ENCODE measurements at regions not wholly inside any gene's neighbourhood (a gene's known extent, or its start where the extent isn't known, plus 50 kb on each side); places are given as distances from the start of the nearest gene placed in this dataset.

DNA sequence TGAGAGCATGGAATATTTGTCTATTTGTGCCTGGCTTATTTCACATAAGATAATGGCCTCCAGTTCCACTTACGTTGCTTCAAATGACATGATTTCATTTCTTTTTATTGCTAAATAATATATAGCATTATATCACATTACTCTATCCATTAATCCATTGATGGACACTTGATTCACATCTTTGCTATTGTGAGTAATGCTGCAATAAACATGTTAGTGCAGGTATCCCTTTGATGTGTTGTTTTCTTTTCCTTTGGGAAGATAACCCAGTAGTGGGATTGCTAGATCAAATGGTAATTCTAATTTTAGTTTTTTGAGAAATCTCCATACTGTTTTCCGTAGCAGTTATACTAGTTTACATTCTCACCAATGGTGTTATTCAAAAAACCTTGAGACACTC, 1343.3 kb upstream of the TMEFF2 start:
- no peaks in the 10 kb centered on the region for H3K79me2 ChIP-seq (ENCODE audit: insufficient read depth, low read length)
- H3K4me1 ChIP-seq (ENCODE audit: insufficient read depth, low read length): 0 out of 2 replicates have a peak, but pooled peaks cover 8% of the 10 kb centered on the region
- in situ Hi-C loops (cut with HindIII; ENCODE audit: extremely low pct_ligation_motif_present, low pct_unique_long_range_greater_than_20kb): no loop called here
- H2AFZ ChIP-seq (ENCODE audit: low read length): no peak overlapping the region
- intact Hi-C loops (cut with micrococcal nuclease; ENCODE audit: unreplicated experiment): no loop called here
- no peak overlapping the region for H3K4me2 ChIP-seq (ENCODE audit: low read depth, low read length)
- no peaks in the 10 kb centered on the region for H3K27me3 ChIP-seq (ENCODE audit: control insufficient read depth in 1 of 2, insufficient read depth in 2 of 2, low read length in 2 of 2)
- H3K36me3 ChIP-seq (replicated peaks in 1 of 2; ENCODE audit: control insufficient read depth in 1 of 2, insufficient read depth in 2 of 2, low read length in 2 of 2): no peaks in the 10 kb centered on the region
- no peak overlapping the region for H3K27ac ChIP-seq (ENCODE audit: extremely low read length, insufficient read depth, low read length)
- H4K20me1 ChIP-seq (ENCODE audit: insufficient read depth, low read length): no peaks in the 10 kb centered on the region
- POLR2A ChIA-PET: no interaction called here
- no TSS peak for BruUV-seq (replicated peaks)
- no peak overlapping the region for H3K9ac ChIP-seq (ENCODE audit: insufficient read depth, low read depth, low read length)
- WGBS (ENCODE audit: low lambda C conversion rate): 36% methylated on average over 2 of the region's 2 CpGs
- ATAC-seq (no peak), FAIRE-seq (no peak), DNase-seq (ENCODE audit: low spot score) (no peak)
- CTCF ChIA-PET (ENCODE audit: low intra/inter-chr PET ratio, low total read pairs): no interaction called here
- TF ChIP-seq, protein P1, sequence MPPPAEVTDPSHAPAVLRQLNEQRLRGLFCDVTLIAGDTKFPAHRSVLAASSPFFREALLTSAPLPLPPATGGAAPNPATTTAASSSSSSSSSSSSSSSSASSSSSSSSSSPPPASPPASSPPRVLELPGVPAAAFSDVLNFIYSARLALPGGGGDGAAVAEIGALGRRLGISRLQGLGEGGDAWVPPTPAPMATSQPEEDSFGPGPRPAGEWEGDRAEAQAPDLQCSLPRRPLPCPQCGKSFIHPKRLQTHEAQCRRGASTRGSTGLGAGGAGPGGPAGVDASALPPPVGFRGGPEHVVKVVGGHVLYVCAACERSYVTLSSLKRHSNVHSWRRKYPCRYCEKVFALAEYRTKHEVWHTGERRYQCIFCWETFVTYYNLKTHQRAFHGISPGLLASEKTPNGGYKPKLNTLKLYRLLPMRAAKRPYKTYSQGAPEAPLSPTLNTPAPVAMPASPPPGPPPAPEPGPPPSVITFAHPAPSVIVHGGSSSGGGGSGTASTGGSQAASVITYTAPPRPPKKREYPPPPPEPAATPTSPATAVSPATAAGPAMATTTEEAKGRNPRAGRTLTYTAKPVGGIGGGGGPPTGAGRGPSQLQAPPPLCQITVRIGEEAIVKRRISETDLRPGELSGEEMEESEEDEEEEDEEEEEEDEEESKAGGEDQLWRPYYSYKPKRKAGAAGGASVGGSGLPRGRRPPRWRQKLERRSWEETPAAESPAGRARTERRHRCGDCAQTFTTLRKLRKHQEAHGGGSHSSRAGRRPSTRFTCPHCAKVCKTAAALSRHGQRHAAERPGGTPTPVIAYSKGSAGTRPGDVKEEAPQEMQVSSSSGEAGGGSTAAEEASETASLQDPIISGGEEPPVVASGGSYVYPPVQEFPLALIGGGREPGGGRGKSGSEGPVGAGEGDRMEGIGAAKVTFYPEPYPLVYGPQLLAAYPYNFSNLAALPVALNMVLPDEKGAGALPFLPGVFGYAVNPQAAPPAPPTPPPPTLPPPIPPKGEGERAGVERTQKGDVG (CRISPR knock-in tag; IDR thresholded peaks at IDR 0.05; ENCODE audit: borderline replicate concordance): no peak
- no peak for TF ChIP-seq MTF1 (CRISPR knock-in tag; IDR thresholded peaks at IDR 0.05)
- no peak for TF ChIP-seq GABPB1 (CRISPR knock-in tag; IDR thresholded peaks at IDR 0.05)
- no peak for TF ChIP-seq ZNF772 (CRISPR knock-in tag; IDR thresholded peaks at IDR 0.05)
- TF ChIP-seq ZNF256 (CRISPR knock-in tag; conservative IDR thresholded peaks at IDR 0.05): no peak
- no peak for TF ChIP-seq ZNF44 (CRISPR knock-in tag; IDR thresholded peaks at IDR 0.05)
- no peak for TF ChIP-seq ZNF558 (CRISPR knock-in tag; IDR thresholded peaks at IDR 0.05; ENCODE audit: borderline replicate concordance)
- no peak for TF ChIP-seq ZNF253 (CRISPR knock-in tag; IDR thresholded peaks at IDR 0.05; ENCODE audit: borderline replicate concordance)
- no peak for TF ChIP-seq ZNF207 (IDR thresholded peaks at IDR 0.05; ENCODE audit: borderline replicate concordance)
- no peak for TF ChIP-seq ARNT (IDR thresholded peaks at IDR 0.05)
- H3K9me3 ChIP-seq (ENCODE audit: low read length): no peaks in the 10 kb centered on the region; the same call in 1 of the 2 replicates
- H3K4me3 ChIP-seq (replicated peaks in 1 of 3; ENCODE audit: insufficient read depth in 1 of 3, low read depth in 2 of 3, low read length in 3 of 3): no peak overlapping the region
